Trophoblast cell (in vitro differentiated cells and primary cell): ENCODE measurements at regions not wholly inside any gene's neighbourhood (a gene's known extent, or its start where the extent isn't known, plus 50 kb on each side); places are given as distances from the start of the nearest gene placed in this dataset.
"Not testable (repeated sequence)": the region's sequence is repeated elsewhere in the genome, so short reads cannot be mapped to it uniquely, and the experiment has no call there.

Source experiments
- DNase-seq, 2 donors: peaks; one replicate each; pipeline ENCODE4 v3.0.0-alpha.2; 2016
- H2AFZ ChIP-seq: 2 replicates; pipeline ENCODE4 v1.6.1; 2013; ENCODE audit warnings: low read length, moderate library complexity, mild to moderate bottlenecking; ENCODE audit not compliant: insufficient read depth, poor library complexity
- H2AK5ac ChIP-seq: 2 replicates; pipeline ENCODE4 v1.6.1; 2013; ENCODE audit warnings: mild to moderate bottlenecking, low read length
- H2BK120ac ChIP-seq: 2 replicates; pipeline ENCODE4 v1.6.1; 2013; ENCODE audit warnings: low read length, mild to moderate bottlenecking, moderate library complexity; ENCODE audit not compliant: insufficient read depth, poor library complexity
- H2BK12ac ChIP-seq: 2 replicates; pipeline ENCODE4 v1.6.1; 2013; ENCODE audit warnings: mild to moderate bottlenecking, low read length, moderate library complexity
- H2BK5ac ChIP-seq: 2 replicates; pipeline ENCODE4 v1.6.1; 2013; ENCODE audit warnings: low read length, low read depth, moderate library complexity, mild to moderate bottlenecking; ENCODE audit not compliant: poor library complexity
- H3K14ac ChIP-seq: 2 replicates; pipeline ENCODE4 v1.6.1; 2013; ENCODE audit warnings: mild to moderate bottlenecking, low read length
- H3K18ac ChIP-seq: 2 replicates; pipeline ENCODE4 v1.6.1; 2013; ENCODE audit warnings: mild to moderate bottlenecking, low read length
- H3K23ac ChIP-seq: 2 replicates; pipeline ENCODE4 v1.6.1; 2013; ENCODE audit warnings: low read length
- H3K27ac ChIP-seq: 2 replicates; pipeline ENCODE4 v1.5.1; 2013; ENCODE audit warnings: low read depth, mild to moderate bottlenecking, inconsistent platforms, low read length, moderate library complexity
- H3K27me3 ChIP-seq: 2 replicates; pipeline ENCODE4 v1.6.1; 2013; ENCODE audit warnings: inconsistent platforms, mild to moderate bottlenecking, low read length, moderate library complexity; ENCODE audit not compliant: insufficient read depth
- H3K36me3 ChIP-seq, 2 experiments: 1 replicate in 1 of 2; 2 replicates in 1 of 2; pipeline ENCODE4 v1.6.1; 2013; ENCODE audit warnings: low read length in 2 of 2, mild to moderate bottlenecking in 2 of 2, moderate library complexity in 1 of 2; ENCODE audit not compliant: insufficient read depth in 2 of 2, control insufficient read depth in 1 of 2
- H3K4ac ChIP-seq: 2 replicates; pipeline ENCODE4 v1.6.1; 2013; ENCODE audit warnings: low read depth, mild to moderate bottlenecking, low read length, moderate library complexity
- H3K4me1 ChIP-seq, 2 experiments: 1 replicate in 1 of 2; 2 replicates in 1 of 2; pipeline ENCODE4 v1.6.1; 2013; ENCODE audit warnings: low read length in 2 of 2, mild to moderate bottlenecking in 2 of 2, moderate library complexity in 1 of 2; ENCODE audit not compliant: insufficient read depth in 2 of 2, control insufficient read depth in 1 of 2
- H3K4me2 ChIP-seq: 2 replicates; pipeline ENCODE4 v1.6.1; 2013; ENCODE audit warnings: inconsistent platforms, mild to moderate bottlenecking, low read length, moderate library complexity
- H3K4me3 ChIP-seq: 2 replicates; pipeline ENCODE4 v1.5.1; 2013; ENCODE audit warnings: mild to moderate bottlenecking, low read depth, low read length, inconsistent platforms
- H3K79me1 ChIP-seq: one replicate; pipeline ENCODE4 v1.6.1; 2013; ENCODE audit warnings: low read length
- H3K79me2 ChIP-seq: 2 replicates; pipeline ENCODE4 v1.6.1; 2013; ENCODE audit warnings: low read length, mild to moderate bottlenecking; ENCODE audit not compliant: control insufficient read depth, insufficient read depth, poor library complexity
- H3K9ac ChIP-seq: 2 replicates; pipeline ENCODE4 v1.6.1; 2013; ENCODE audit warnings: mild to moderate bottlenecking, low read length
- H3K9me3 ChIP-seq: 2 replicates; pipeline ENCODE4 v1.6.1; 2013; ENCODE audit warnings: low read depth, mild to moderate bottlenecking, control low read depth, inconsistent platforms, low read length; ENCODE audit not compliant: insufficient read depth
- H4K12ac ChIP-seq: 2 replicates; pipeline ENCODE4 v1.6.1; 2013; ENCODE audit warnings: low read depth, mild to moderate bottlenecking, low read length, moderate library complexity
- H4K8ac ChIP-seq: 2 replicates; pipeline ENCODE4 v1.6.1; 2013; ENCODE audit warnings: low read depth, mild to moderate bottlenecking, low read length, moderate library complexity
- H4K91ac ChIP-seq: one replicate; pipeline ENCODE4 v1.6.1; 2013; ENCODE audit warnings: low read depth, mild to moderate bottlenecking, low read length, moderate library complexity
- WGBS: extraction: QIAGEN DNeasy Blood & Tissue Kit; methylation state at CpG from one replicate; pipeline ENCODE4 v1.1.7; 2013; ENCODE audit warnings: missing lambda C conversion rate; ENCODE audit not compliant: insufficient read length, insufficient coverage; ENCODE audit errors: extremely low coverage; 5-methylcytosine and 5-hydroxymethylcytosine counted together

DNA sequence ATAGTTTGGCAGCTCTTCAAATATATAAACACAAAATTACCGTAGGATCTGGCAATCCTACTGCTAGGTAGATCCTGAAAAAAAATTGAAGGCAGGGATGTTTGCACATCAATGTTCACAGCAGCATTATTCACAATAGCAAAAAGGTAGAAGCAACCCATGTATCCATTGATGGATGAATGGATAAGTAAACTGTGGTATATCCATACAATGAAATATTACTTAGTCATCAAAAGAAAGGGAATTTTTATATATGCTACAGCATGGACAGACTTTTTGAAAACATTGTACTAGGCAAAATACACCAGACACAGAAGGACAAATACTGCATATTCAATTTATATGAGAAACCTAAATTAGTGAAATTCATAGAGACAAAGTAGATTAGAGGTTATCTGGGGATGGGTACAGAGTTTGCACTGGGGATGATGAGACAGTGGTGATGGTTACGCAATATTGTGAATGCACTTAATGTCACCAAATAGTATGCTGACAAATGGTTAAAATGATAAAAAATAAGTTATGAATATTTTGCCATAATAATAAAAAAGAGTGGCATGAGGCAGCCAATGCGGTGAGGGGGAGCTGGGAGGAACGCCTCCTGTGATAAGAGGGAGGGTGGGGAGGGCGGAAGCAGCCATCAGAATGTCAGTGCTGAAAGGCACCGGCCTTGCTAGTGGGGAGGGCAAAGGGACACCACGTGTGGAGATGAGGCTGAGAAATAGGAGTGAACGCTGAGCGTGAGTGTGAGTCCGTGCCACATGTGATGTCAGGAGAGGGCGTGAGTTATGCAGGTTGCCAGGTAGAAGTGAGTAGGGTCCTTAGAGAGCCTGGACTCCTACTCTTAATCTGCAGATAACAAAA is 386.1 kb upstream of the PODXL start:
- Histone ChIP-seq H3K9ac (no peak overlapping the region), H3K18ac (no peak overlapping the region), H3K79me2 (no peaks in the 10 kb centered on the region), H3K4ac (no peak overlapping the region), H3K27me3 (no peaks in the 10 kb centered on the region), H4K8ac (no peak overlapping the region), H4K12ac (no peak overlapping the region), H3K9me3 (peaks cover 4% of the 10 kb centered on the region), H3K4me1 (no peaks in the 10 kb centered on the region), H3K27ac (no peak overlapping the region), H3K79me1 (no peaks in the 10 kb centered on the region), H2BK12ac (no peak overlapping the region), H4K91ac (no peak overlapping the region), H3K23ac (no peak overlapping the region), H3K4me2 (no peak overlapping the region), H2BK120ac (no peak overlapping the region), H2AFZ (no peak overlapping the region), H3K14ac (no peak overlapping the region), H3K36me3 (no peaks in the 10 kb centered on the region), H3K4me3 (no peak overlapping the region), H2AK5ac (no peak overlapping the region), H2BK5ac (no peak overlapping the region)
- no peak for DNase-seq
- no CpG with 5 or more reads among the region's 11 CpGs for WGBS

- H3K79me1 ChIP-seq = no peaks in the 10 kb centered on the region
- H3K4me1 ChIP-seq = no peaks in the 10 kb centered on the region
- H2AK5ac ChIP-seq = no peak overlapping the region
- no peak overlapping the region for H2BK5ac ChIP-seq
- H4K12ac ChIP-seq = no peak overlapping the region
- no peak overlapping the region for H3K9ac ChIP-seq
- no peak overlapping the region for H4K8ac ChIP-seq
- H3K27ac ChIP-seq = no peak overlapping the region
- no peak overlapping the region for H3K14ac ChIP-seq
- H3K9me3 ChIP-seq = peaks cover 4% of the 10 kb centered on the region
- H3K18ac ChIP-seq = no peak overlapping the region
- no peak overlapping the region for H3K4me2 ChIP-seq
- no CpG with 5 or more reads among the region's 1 CpG for WGBS
- H2AFZ ChIP-seq = no peak overlapping the region
- H3K4ac ChIP-seq = no peak overlapping the region
- no peaks in the 10 kb centered on the region for H3K27me3 ChIP-seq
- H3K36me3 ChIP-seq = no peaks in the 10 kb centered on the region
- H3K23ac ChIP-seq = no peak overlapping the region
- DNase-seq = no peak
- H3K4me3 ChIP-seq = no peak overlapping the region
- H2BK12ac ChIP-seq = no peak overlapping the region
- no peaks in the 10 kb centered on the region for H3K79me2 ChIP-seq
- no peak overlapping the region for H2BK120ac ChIP-seq
- no peak overlapping the region for H4K91ac ChIP-seq
Observed at GRCh38 chr7:131941291-131941690, 384.9 kb upstream of the PODXL start.

DNA sequence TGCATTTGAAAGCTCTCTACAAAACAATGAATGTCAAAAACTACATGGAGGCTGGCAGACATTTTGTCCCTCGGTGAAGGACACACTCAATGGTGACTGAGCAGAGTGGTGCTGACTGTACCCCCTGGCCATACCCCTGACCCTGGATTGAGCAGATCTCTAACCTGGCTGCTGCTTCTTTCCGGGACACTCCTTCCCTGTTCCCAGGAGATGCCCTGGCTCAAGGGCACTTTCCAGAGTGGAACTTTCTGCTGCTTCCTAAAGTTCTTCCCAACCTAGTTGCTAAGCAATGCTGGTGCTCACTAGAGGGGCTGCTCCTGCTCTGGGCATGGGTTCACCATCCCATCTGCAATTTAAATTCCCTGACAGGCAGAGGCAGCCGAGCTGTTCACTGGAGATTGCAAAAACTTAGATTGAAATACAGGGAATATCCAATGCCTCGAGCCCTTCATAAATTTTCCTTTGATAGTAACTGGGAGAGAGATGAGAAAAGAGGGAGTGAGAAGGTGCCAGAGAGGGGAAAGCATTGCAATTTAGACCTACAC is 384.3 kb upstream of the PODXL start:
- Histone ChIP-seq H2BK12ac (no peak overlapping the region), H3K27ac (no peak overlapping the region), H2AK5ac (no peak overlapping the region), H3K27me3 (no peaks in the 10 kb centered on the region), H3K14ac (no peak overlapping the region), H2BK5ac (no peak overlapping the region), H4K12ac (no peak overlapping the region), H3K9ac (no peak overlapping the region), H2AFZ (no peak overlapping the region), H4K91ac (no peak overlapping the region), H3K4me2 (no peak overlapping the region), H3K79me2 (no peaks in the 10 kb centered on the region), H3K36me3 (no peaks in the 10 kb centered on the region), H3K4ac (no peak overlapping the region), H2BK120ac (no peak overlapping the region), H4K8ac (no peak overlapping the region), H3K18ac (no peak overlapping the region), H3K4me1 (no peaks in the 10 kb centered on the region), H3K23ac (no peak overlapping the region), H3K79me1 (no peaks in the 10 kb centered on the region), H3K9me3 (peaks cover 4% of the 10 kb centered on the region), H3K4me3 (no peak overlapping the region)
- no CpG with 5 or more reads among the region's 4 CpGs for WGBS
- no peak for DNase-seq

DNA sequence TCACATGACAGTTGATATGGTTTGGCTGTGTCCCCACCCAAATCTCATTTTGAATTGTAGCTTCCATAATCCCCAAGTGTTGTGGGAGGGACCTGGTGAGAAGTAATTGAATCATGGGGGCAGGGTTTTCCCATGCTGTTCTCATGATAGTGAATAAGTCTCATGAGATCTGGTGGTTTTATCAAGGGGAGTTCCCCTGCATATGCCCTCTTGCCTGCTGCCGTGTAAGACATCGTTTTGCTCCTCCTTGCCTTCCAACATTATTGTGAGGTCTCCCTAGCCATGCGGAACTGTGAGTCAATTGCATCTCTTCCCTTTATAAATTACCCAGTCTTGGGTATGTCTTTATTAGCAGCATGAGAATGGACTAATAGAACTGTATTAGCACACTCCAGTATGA is 382.4 kb upstream of the PODXL start:
- not testable (repeated sequence) for H3K79me2 ChIP-seq, H3K27ac ChIP-seq, H2BK5ac ChIP-seq, H2BK12ac ChIP-seq, H3K4me3 ChIP-seq, H2BK120ac ChIP-seq, H3K4ac ChIP-seq, DNase-seq, H3K9me3 ChIP-seq, H4K8ac ChIP-seq, H4K12ac ChIP-seq, H2AK5ac ChIP-seq, H4K91ac ChIP-seq, H3K9ac ChIP-seq, H3K36me3 ChIP-seq, H3K4me2 ChIP-seq, H3K4me1 ChIP-seq, H3K79me1 ChIP-seq, H3K27me3 ChIP-seq, H3K23ac ChIP-seq, H2AFZ ChIP-seq, H3K18ac ChIP-seq, H3K14ac ChIP-seq
- no CpG with 5 or more reads among the region's 3 CpGs for WGBS
